ENCODE measurements at regions not wholly inside any gene's neighbourhood (a gene's known extent, or its start where the extent isn't known, plus 50 kb on each side); places are given as distances from the start of the nearest gene placed in this dataset.

GRCh38 chr2:150101947-150102346 lies 385.5 kb downstream of the RND3 start:
- peaks cover 10% of the 10 kb centered on the region for H3K4me1 ChIP-seq
- TF ChIP-seq EP300 (IDR thresholded peaks at IDR 0.05) = no peak
- no peak for TF ChIP-seq POLR2A (IDR thresholded peaks at IDR 0.05)
- no peak for TF ChIP-seq CTCF (IDR thresholded peaks at IDR 0.05)
- no peak for TF ChIP-seq POLR2AphosphoS5 (IDR thresholded peaks at IDR 0.05)

GRCh38 chr2:150100834-150101233 lies 386.6 kb downstream of the RND3 start:
- H3K4me3 ChIP-seq = no peak overlapping the region
- no peaks in the 10 kb centered on the region for H3K36me3 ChIP-seq
- no peaks in the 10 kb centered on the region for H3K27me3 ChIP-seq
- no peak overlapping the region for H3K27ac ChIP-seq
- H3K4me1 ChIP-seq = peaks cover 10% of the 10 kb centered on the region
- TF ChIP-seq POLR2AphosphoS5 (IDR thresholded peaks at IDR 0.05) (no peak), CTCF (IDR thresholded peaks at IDR 0.05) (no peak), POLR2A (IDR thresholded peaks at IDR 0.05) (no peak), EP300 (IDR thresholded peaks at IDR 0.05) (no peak)
- no peak for DNase-seq (ENCODE audit: low spot score in 2 of 2)
- no peaks in the 10 kb centered on the region for H3K9me3 ChIP-seq

More at GRCh38 chr2:150101947-150102346, 385.5 kb downstream of the RND3 start:
- Histone ChIP-seq H3K4me3 (no peak overlapping the region), H3K36me3 (no peaks in the 10 kb centered on the region), H3K27me3 (no peaks in the 10 kb centered on the region), H3K27ac (no peak overlapping the region), H3K9me3 (no peaks in the 10 kb centered on the region)
- DNase-seq (ENCODE audit: low spot score in 2 of 2) = no peak
- 76% methylated on average over 2 of the region's 2 CpGs for WGBS

- TF ChIP-seq EP300 (IDR thresholded peaks at IDR 0.05) (no peak), POLR2A (IDR thresholded peaks at IDR 0.05) (no peak), CTCF (IDR thresholded peaks at IDR 0.05) (no peak), POLR2AphosphoS5 (IDR thresholded peaks at IDR 0.05) (no peak)
- Histone ChIP-seq H3K4me3 (no peak overlapping the region), H3K4me1 (peaks cover 10% of the 10 kb centered on the region), H3K36me3 (no peaks in the 10 kb centered on the region), H3K9me3 (no peaks in the 10 kb centered on the region), H3K27ac (no peak overlapping the region), H3K27me3 (no peaks in the 10 kb centered on the region)
- 97% methylated on average over 3 of the region's 3 CpGs for WGBS
- DNase-seq (ENCODE audit: low spot score in 2 of 2) = no peak
Measured at GRCh38 chr2:150100336-150100735, 387.1 kb downstream of the RND3 start.

GRCh38 chr2:150099805-150100204 lies 387.7 kb downstream of the RND3 start:
- no peak for DNase-seq (ENCODE audit: low spot score in 2 of 2)
- Histone ChIP-seq H3K27ac (no peak overlapping the region), H3K9me3 (no peaks in the 10 kb centered on the region), H3K36me3 (no peaks in the 10 kb centered on the region), H3K4me3 (no peak overlapping the region), H3K4me1 (peaks cover 10% of the 10 kb centered on the region), H3K27me3 (no peaks in the 10 kb centered on the region)
- TF ChIP-seq POLR2A (IDR thresholded peaks at IDR 0.05) = no peak
- no peak for TF ChIP-seq CTCF (IDR thresholded peaks at IDR 0.05)
- TF ChIP-seq POLR2AphosphoS5 (IDR thresholded peaks at IDR 0.05) = no peak

GRCh38 chr2:150097901-150098531 lies 389.5 kb downstream of the RND3 start:
- Histone ChIP-seq H3K4me1 (peaks cover 10% of the 10 kb centered on the region), H3K36me3 (no peaks in the 10 kb centered on the region), H3K4me3 (no peak overlapping the region), H3K9me3 (no peaks in the 10 kb centered on the region), H3K27ac (no peak overlapping the region), H3K27me3 (no peaks in the 10 kb centered on the region)
- DNase-seq (ENCODE audit: low spot score in 2 of 2) = no peak
- TF ChIP-seq POLR2AphosphoS5 (IDR thresholded peaks at IDR 0.05) = no peak
- no peak for TF ChIP-seq POLR2A (IDR thresholded peaks at IDR 0.05)
- no peak for TF ChIP-seq EP300 (IDR thresholded peaks at IDR 0.05)
- no peak for TF ChIP-seq CTCF (IDR thresholded peaks at IDR 0.05)
- WGBS = 33% methylated on average over 1 of the region's 1 CpG

Data from suprapubic skin (tissue), 4 donors.